GM19351 (cell line): ENCODE measurements at regions not wholly inside any gene's neighbourhood (a gene's known extent, or its start where the extent isn't known, plus 50 kb on each side); places are given as distances from the start of the nearest gene placed in this dataset.
"Not testable (repeated sequence)": the region's sequence is repeated elsewhere in the genome, so short reads cannot be mapped to it uniquely, and the experiment has no call there.

Experiments used
- ATAC-seq: cut with Tn5 transposase; IDR thresholded peaks from one replicate; pipeline ENCODE4 v1.9.1; 2021; ENCODE audit warnings: mild to moderate bottlenecking, moderate library complexity; ENCODE audit not compliant: unreplicated experiment

- no peak for ATAC-seq
Observed at GRCh38 chr7:65453341-65454030, 79.8 kb downstream of the ZNF92 start.

GRCh38 chr7:65454469-65454868 lies 80.8 kb downstream of the ZNF92 start:
- ATAC-seq: no peak

GRCh38 chr7:65455050-65455449 lies 81.4 kb downstream of the ZNF92 start:
- not testable (repeated sequence) for ATAC-seq

- ATAC-seq: no peak
Observed at GRCh38 chr7:65457705-65458104, 84.0 kb downstream of the ZNF92 start.

GRCh38 chr7:65459438-65459837 lies 85.8 kb downstream of the ZNF92 start:
- ATAC-seq: no peak

DNA sequence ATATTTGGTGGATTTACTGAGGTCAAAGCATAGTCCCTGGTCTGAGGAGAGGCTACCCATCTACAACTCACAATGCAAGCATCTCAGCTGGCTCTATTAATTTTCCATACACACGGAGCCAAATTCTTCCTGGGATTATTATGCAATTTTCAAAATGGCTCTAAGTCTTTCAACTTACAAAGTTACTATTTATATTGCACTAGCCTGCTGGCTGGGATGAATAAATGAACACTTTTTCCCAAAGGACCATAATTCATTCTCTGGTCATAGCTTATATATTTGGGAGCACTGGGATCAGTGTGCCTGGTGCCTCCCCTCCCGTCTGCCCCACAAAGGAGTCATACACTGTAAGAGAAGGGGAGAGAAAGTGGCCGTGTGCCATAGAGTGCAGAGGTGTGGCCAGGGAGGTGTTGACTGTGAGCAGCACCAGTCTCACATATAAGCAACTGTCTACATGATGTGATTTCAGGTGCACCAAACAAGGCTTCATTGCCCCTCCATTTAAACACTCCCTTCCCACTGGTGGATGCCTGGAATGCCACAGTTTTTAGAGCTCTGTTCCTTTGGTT lies 88.6 kb downstream of the ZNF92 start:
- ATAC-seq: no peak

DNA sequence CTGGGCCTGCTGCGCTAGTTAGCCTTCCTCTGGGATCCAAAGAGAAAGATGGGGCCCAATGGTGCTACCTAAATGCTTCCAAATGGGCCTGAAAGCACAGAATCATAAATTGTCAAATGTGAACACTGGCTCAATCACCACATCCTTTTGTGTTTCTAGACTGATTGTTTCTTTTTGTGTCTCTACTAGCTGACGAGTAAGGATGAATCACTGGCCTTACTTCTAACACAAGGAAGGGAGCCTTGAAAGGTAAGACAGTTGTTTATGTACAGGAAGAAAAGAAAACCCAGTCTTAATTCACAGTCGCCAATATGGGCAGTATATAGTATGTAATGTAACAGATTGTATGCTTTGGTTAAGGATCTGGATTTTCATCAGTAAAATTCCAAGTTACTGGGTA lies 89.5 kb downstream of the ZNF92 start:
- no peak for ATAC-seq

DNA sequence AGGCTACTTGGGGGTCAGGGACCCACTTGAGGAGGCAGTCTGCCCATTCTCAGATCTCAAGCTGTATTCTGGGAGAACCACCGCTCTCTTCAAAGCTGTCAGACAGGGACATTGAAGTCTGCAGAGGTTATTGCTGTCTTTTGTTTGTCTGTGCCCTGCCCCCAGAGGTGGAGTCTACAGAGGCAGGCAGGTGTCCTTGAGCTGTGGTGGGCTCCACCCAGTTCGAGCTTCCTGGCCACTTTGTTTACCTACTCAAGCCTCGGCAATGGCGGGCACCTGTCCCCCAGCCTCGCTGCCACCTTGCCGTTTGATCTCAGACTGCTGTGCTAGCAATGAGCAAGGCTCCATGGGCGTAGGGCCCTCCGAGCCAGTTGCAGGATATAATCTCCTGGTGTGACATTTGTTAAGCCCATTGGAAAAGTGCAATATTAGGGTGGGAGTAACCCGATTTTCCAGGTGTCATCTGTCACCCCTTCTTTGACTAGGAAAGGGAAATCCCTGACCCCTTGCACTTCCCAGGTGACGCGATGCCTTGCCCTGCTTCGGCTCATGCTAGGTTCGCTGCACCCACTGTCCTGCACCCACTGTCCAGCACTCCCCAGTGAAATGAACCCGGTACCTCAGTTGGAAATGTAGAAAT lies 96.4 kb downstream of the ZNF92 start:
- ATAC-seq: not testable (repeated sequence)

DNA sequence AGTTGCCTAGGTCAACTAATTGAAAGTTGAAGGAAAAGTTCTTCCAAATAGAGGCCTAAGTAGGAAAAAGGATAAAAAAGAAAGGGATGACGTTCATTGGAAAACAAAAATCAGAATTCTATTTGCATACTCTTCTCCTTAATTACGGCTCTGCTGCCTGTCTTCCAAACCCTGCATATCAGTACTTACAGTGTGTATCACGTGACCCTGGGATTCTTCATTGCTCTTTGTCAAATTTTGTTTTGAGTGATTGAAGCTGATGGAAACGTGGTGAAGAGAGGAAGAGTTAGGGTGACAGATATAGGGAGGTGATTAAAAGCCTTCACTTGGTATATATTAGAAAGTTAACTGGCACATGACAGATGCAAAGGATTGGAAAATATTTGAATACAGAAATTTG lies 97.9 kb downstream of the ZNF92 start:
- ATAC-seq: no peak

- no peak for ATAC-seq
Observed at GRCh38 chr7:65475040-65475726, 101.5 kb downstream of the ZNF92 start.

GRCh38 chr7:65475734-65476319 lies 102.2 kb downstream of the ZNF92 start:
- ATAC-seq: peak; percentile 94

DNA sequence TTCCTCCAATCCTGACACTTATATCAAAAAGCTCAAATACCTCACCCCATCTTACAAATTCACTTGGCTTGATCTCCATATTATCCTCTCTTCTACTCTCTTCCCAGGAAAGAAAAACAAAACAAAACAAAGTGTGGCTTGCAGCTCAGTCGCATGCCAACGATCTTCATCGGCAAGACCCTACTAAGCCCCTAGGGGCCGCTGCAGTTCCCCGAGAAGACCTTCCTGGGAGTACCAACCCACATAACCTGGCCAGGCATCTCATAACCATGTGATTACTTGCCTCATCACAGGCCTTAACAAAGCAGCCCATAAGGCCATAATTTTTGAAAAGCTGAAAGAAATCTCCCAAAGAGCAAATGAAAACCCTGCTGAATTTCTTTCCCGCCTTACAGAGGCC lies 103.7 kb downstream of the ZNF92 start:
- no peak for ATAC-seq

GRCh38 chr7:65489260-65489767 lies 115.7 kb downstream of the ZNF92 start:
- ATAC-seq: no peak

- ATAC-seq: not testable (repeated sequence)
Observed at GRCh38 chr7:65496697-65497096, 123.0 kb downstream of the ZNF92 start.

DNA sequence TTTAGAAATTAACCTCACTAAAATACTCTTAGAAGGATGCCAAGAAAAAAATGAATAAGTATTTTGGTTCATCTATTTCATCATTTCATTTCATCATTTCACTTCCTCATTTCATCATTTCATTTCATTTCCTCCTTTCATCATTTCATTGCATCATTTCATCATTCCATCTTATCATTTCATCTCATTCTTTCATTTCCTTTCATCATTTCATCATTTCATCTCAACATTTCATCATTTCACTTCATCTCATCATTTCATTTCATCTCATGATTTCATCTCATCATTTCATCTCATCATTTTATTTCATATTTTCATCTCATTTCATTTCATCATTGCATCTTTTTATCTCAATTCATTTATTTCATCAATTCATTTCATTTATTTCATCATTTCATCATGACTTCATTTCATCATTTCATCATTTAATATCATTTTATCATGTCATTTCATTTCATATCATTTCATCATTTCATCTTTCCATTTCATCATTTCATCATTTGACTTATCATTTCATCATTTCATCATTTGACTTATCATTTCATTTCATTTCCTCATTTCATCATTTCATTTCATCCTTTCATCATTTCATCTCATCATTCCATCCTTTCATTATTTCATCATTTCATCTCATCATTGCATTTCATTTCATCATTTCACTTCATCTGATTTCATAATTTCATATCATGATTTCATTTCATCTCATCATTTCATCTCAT lies 129.9 kb downstream of the ZNF92 start:
- no peak for ATAC-seq

DNA sequence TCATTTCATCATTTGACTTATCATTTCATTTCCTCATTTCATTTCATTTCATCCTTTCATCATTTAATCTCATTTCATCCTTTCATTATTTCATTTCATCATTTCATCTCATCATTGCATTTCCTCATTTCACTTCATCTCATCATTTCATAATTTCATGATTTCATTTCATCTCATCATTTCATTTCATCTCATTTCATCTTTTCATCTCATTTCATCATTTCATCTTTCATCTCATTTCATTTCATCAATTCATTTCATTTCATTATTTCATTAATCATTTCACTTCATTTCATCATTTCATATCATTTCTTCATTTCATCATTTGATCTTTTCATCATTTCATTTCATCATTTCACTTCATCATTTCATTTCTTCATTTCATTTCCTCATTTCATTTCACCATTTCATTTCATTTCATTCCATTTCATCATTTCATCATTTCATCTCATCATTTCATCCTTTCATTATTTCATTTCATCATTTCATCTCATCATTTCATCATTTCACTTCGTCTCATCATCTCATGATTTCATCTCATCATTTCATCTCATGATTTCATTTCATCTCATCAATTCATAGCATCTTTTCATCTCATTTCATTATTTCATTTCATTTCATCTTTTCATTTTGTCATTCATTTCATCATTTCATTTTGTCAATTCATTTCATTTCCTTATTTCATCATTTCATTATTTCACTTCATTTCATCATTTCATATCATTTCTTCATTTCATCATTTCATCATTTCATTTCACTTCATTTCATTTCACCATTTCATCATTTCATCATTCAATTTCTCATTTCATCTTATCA lies 131.1 kb downstream of the ZNF92 start:
- not testable (repeated sequence) for ATAC-seq

GRCh38 chr7:65505320-65505633 lies 131.6 kb downstream of the ZNF92 start:
- ATAC-seq: not testable (repeated sequence)

DNA sequence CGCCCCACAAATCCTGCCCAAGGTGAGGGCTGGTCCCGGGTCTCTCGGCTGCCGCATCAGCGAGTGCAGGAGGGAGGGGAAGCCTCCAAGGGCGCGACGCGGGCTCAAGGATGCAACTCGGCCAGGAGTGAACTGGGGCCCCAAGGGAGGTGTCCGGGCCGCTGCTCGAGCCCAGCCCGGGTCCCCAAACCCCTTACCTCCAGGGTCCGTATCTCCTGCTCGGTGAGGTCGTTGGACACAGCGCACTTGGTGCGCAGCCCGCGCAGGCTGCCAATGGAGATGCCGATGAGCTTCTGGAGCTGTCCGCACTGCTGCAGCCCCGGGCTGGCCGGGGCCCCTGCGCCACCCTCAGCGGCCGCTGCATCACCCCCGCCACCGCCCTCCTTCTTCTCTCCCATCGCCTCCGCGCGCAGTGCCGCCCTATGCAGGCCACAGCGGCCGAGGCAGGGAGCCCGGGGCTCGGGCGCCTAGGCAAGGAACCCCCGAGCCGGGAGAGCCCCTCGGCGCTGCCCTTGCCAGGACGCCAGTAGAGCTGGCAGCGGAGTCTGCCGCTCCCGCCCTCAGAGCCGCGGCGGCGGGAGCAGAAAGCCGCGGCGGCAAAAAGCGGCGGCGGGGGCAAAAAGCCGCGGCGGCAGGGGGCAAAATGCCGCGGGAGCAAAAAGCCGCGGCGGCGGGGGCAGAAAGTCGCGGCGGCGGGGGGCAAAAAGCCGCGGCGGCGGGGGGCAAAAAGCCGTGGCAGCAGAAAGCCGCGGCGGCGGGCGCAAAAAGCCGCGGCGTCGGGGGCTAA lies 135.1 kb downstream of the ZNF92 start:
- ATAC-seq: not testable (repeated sequence)
